GM12878 (cell line): ENCODE measurements at regions not wholly inside any gene's neighbourhood (a gene's known extent, or its start where the extent isn't known, plus 50 kb on each side); places are given as distances from the start of the nearest gene placed in this dataset.

Experiments
- CEBPB ChIP-seq, 2 experiments: fragments of 150-350 bp in 1 of 2; IDR thresholded peaks; 2 replicates each; pipeline ENCODE4 v1.6.1; 2012 to 2014; ENCODE audit warnings: low read depth in 2 of 2, low read length in 2 of 2, borderline replicate concordance in 1 of 2, inconsistent platforms in 1 of 2
- MYC ChIP-seq: IDR thresholded peaks from 2 replicates; pipeline ENCODE4 v1.6.1; 2011; ENCODE audit warnings: mild to moderate bottlenecking, low read length, moderate library complexity, inconsistent platforms; ENCODE audit not compliant: insufficient read depth, insufficient replicate concordance, insufficient read length, severe bottlenecking
- NR2C2 ChIP-seq: IDR thresholded peaks from 2 replicates; pipeline ENCODE4 v1.6.1; 2011; ENCODE audit warnings: borderline replicate concordance, low read depth; ENCODE audit not compliant: control insufficient read depth, insufficient read length
- POLR2AphosphoS5 ChIP-seq: IDR thresholded peaks from 2 replicates; pipeline ENCODE4 v1.6.1; 2011; ENCODE audit warnings: mild to moderate bottlenecking, low read length, inconsistent platforms
- RAD21 ChIP-seq: IDR thresholded peaks from 2 replicates; pipeline ENCODE4 v1.6.1; 2011; ENCODE audit warnings: mild to moderate bottlenecking, low read depth, low read length, moderate library complexity; ENCODE audit not compliant: insufficient read depth
- TF ChIP-seq, protein P1 (sequence below), 3 experiments: IDR thresholded peaks in 2 of 3; conservative IDR thresholded peaks in 1 of 3; 2 replicates each; pipeline ENCODE4 v1.5.1; 2011; ENCODE audit warnings: low read depth in 3 of 3, low read length in 3 of 3, mild to moderate bottlenecking in 3 of 3, control low read depth in 2 of 3, moderate library complexity in 2 of 3, inconsistent platforms in 1 of 3, mixed read lengths in 1 of 3; ENCODE audit not compliant: control insufficient read depth in 2 of 3, insufficient read depth in 1 of 3; ENCODE audit errors: extremely low read depth in 1 of 3

- no peak for TF ChIP-seq NR2C2
- TF ChIP-seq, protein P1, sequence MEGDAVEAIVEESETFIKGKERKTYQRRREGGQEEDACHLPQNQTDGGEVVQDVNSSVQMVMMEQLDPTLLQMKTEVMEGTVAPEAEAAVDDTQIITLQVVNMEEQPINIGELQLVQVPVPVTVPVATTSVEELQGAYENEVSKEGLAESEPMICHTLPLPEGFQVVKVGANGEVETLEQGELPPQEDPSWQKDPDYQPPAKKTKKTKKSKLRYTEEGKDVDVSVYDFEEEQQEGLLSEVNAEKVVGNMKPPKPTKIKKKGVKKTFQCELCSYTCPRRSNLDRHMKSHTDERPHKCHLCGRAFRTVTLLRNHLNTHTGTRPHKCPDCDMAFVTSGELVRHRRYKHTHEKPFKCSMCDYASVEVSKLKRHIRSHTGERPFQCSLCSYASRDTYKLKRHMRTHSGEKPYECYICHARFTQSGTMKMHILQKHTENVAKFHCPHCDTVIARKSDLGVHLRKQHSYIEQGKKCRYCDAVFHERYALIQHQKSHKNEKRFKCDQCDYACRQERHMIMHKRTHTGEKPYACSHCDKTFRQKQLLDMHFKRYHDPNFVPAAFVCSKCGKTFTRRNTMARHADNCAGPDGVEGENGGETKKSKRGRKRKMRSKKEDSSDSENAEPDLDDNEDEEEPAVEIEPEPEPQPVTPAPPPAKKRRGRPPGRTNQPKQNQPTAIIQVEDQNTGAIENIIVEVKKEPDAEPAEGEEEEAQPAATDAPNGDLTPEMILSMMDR (IDR thresholded peaks at IDR 0.05 in 2 of 3, conservative IDR thresholded peaks at IDR 0.05 in 1 of 3; ENCODE audit: control insufficient read depth in 2 of 3, extremely low read depth in 1 of 3, insufficient read depth in 1 of 3, low read depth in 3 of 3, low read length in 3 of 3): no peak
- TF ChIP-seq POLR2AphosphoS5: no peak
- no peak for TF ChIP-seq MYC
- no peak for TF ChIP-seq RAD21
- TF ChIP-seq CEBPB (IDR thresholded peaks at IDR 0.05; ENCODE audit: borderline replicate concordance in 1 of 2, low read depth in 2 of 2, low read length in 2 of 2): no peak
Observed at GRCh38 chr7:40799-41750, 151.3 kb upstream of the FAM20C start.
